Heart left ventricle (tissue), 16 donors: ENCODE measurements at regions not wholly inside any gene's neighbourhood (a gene's known extent, or its start where the extent isn't known, plus 50 kb on each side); places are given as distances from the start of the nearest gene placed in this dataset.

Experiments
- ATAC-seq, 4 donors: fragments of 200-7000 bp; cut with Tn5 transposase; one replicate each; pipeline ENCODE4 v1.9.1; 2020 to 2022; ENCODE audit warnings: moderate library complexity in 4 of 4, mild to moderate bottlenecking in 3 of 4, moderate number of reproducible peaks in 1 of 4
- DNase-seq, 5 donors: peaks; one replicate each; pipeline ENCODE4 v3.0.0-alpha.2; 2020
- H3K27ac ChIP-seq, 12 donors: fragments of 200-600 bp; sonication (generic) in 4 of 12; one replicate each; pipeline versions ENCODE4 v1.5.0 to v1.8.0; 2016 to 2022; ENCODE audit warnings: mild to moderate bottlenecking in 2 of 12
- H3K27me3 ChIP-seq, 9 donors: fragments of 200-600 bp; sonication (generic) in 2 of 9; one replicate each; pipeline versions ENCODE4 v1.5.1 to v1.8.0; 2016 to 2022; ENCODE audit warnings: mild to moderate bottlenecking in 3 of 9
- H3K36me3 ChIP-seq, 9 donors: fragments of 200-600 bp; sonication (generic) in 2 of 9; one replicate each; pipeline versions ENCODE4 v1.5.0 to v1.8.0; 2018 to 2022; ENCODE audit warnings: mild to moderate bottlenecking in 2 of 9
- H3K4me1 ChIP-seq, 12 donors: fragments of 200-600 bp; sonication (generic) in 4 of 12; one replicate each; pipeline versions ENCODE4 v1.5.0 to v1.8.0; 2016 to 2022; ENCODE audit warnings: mild to moderate bottlenecking in 3 of 12
- H3K4me3 ChIP-seq, 12 donors: fragments of 200-600 bp; sonication (generic) in 4 of 12; one replicate each; pipeline versions ENCODE4 v1.5.0 to v1.8.0; 2017 to 2022; ENCODE audit warnings: mild to moderate bottlenecking in 9 of 12, moderate library complexity in 4 of 12
- H3K9me3 ChIP-seq, 12 donors: fragments of 200-600 bp; sonication (generic) in 4 of 12; one replicate each; pipeline versions ENCODE4 v1.5.0 to v1.8.0; 2016 to 2022; ENCODE audit warnings: mild to moderate bottlenecking in 1 of 12
- CTCF ChIP-seq, 12 donors: fragments of 200-600 bp; sonication (generic) in 4 of 12; IDR thresholded peaks; one replicate each; pipeline versions ENCODE4 v1.5.0 to v1.8.0; 2018 to 2022; ENCODE audit warnings: antibody characterized with exemption in 12 of 12, mild to moderate bottlenecking in 5 of 12
- POLR2A ChIP-seq, 2 donors: fragments of 450-650 bp; IDR thresholded peaks; one replicate each; pipeline ENCODE4 v1.6.1; 2017; ENCODE audit warnings: antibody characterized with exemption in 2 of 2, mild to moderate bottlenecking in 2 of 2, moderate library complexity in 2 of 2
- WGBS, 4 donors: extraction: QIAGEN DNeasy Blood & Tissue Kit in 2 of 4; methylation state at CpG; one replicate each; pipeline versions ENCODE4 v1.1.5 to v1.1.7; 2013 to 2018; 5-methylcytosine and 5-hydroxymethylcytosine counted together
- intact Hi-C, 10 donors: fragments of 100-400 bp; cut with DNase I; formaldehyde crosslinking; loops; one replicate each; pipeline versions ENCODE4 v1.11.1 to v1.14.2; 2022
- donor health status: ischemic (EF 13 %, LVEDD 7.1; RV severe dilation, severe dysfunction).
- donor health status: healthy with polysubstance abuse.
- donor health status: DM: no; HTN: yes; CAD: no.
- donor health status: DM: no; HTN: no; CAD: no.
- donor health status: ischemic (EF 25% LVEDD 6.9; RV normal size, moderate dysfunction).
- donor health status: ischemic (EF 25% LVEDD 5.7; RV mildly dilated, moderate dysfunction).
- donor health status: healthy.
- donor health status: DM: yes; HTN: yes; CAD: no.
- donor health status: ischemic (EF 35%, LVEDD 5.7; RV mildly dilated, moderate dysfunction).
- donor health status: nonischemic (EF 11% LVEDD 7.7; RV severe dilation, severe dysfunction).
- donor health status: DM: yes; HTN: yes; CAD: no.
- donor health status: PGD.
- donor health status: ischemic (EF 29% LVEDD 5.4; RV normal size, mild dysfunction).
- donor health status: nonischemic (EF 23%, LVEDD 6.1; RV moderate dilation, normal function).

DNA sequence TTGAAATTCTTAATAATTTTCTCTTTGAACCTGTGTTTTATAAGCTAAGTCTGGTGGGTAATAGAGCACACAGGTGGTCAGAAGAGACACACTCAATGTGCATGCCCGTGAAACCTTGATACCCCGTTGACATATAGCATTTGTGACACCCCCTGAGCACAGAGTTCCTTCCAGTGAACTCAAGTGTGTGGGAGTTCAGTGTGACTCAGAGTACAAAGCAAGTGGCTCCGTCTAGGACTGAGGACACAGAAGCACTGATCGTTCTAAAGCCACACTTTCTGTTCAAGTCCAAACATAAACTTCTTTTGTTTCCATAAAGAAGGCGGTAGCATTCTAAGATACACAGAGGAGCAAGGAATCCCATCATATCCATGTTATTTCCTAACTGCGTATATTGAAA is 523.6 kb downstream of the PID1 start:
- H3K36me3 ChIP-seq = no peaks in the 10 kb centered on the region
- TF ChIP-seq CTCF (IDR thresholded peaks at IDR 0.05) = no peak
- TF ChIP-seq POLR2A (IDR thresholded peaks at IDR 0.05) = no peak

DNA sequence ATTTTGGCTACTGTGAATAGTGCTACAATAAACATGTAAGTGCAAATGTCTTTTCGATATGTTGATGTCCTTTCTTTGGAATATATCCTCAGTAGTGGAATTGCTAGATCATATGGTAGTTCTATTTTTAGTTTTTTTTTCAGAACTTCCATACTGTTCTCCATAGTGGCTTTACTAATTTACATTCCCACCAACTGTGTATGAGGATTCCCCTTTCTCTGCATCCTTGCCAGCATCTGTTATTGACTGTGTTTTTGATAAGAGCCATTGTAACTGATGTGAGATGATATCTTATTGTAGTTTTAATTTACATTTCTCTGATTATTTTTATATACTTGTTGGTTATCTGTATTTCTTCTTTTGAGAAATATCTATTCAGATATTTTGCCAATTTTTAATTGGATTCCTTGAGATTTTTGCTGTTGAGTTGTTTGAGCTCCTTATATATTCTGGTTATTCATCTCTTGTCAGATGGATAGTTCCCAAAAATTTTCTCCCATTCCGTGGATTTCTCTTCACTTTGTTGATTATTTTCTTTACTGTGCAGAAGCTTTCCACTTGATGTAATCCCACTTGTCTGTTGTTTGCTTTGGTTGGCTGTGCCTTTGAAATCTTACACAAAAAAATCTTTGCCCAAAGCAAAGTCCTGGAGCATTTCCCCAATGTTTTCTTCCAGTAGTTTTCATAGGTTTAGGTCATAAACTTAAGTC is 532.3 kb downstream of the PID1 start:
- Histone ChIP-seq H3K9me3 (no peaks in the 10 kb centered on the region), H3K36me3 (no peaks in the 10 kb centered on the region), H3K4me3 (no peak overlapping the region), H3K27ac (no peak overlapping the region), H3K27me3 (no peaks in the 10 kb centered on the region), H3K4me1 (no peaks in the 10 kb centered on the region)
- no peak for DNase-seq
- TF ChIP-seq POLR2A (IDR thresholded peaks at IDR 0.05) = no peak
- no peak for TF ChIP-seq CTCF (IDR thresholded peaks at IDR 0.05)
- 70 to 77% (median 73%) methylated on average over 2 of the region's 2 CpGs for WGBS, 4 donors
- intact Hi-C loops = no loop called here
- no peak for ATAC-seq

More for the DNA sequence above, 523.6 kb downstream of the PID1 start:
- Histone ChIP-seq H3K9me3 (no peaks in the 10 kb centered on the region), H3K27ac (no peak overlapping the region), H3K4me3 (no peak overlapping the region), H3K4me1 (no peaks in the 10 kb centered on the region), H3K27me3 (no peaks in the 10 kb centered on the region)
- peak in 1 of 4 donors; percentile 29 for ATAC-seq
- WGBS, 4 donors = 51 to 57% (median 54%) methylated on average over 6 of the region's 6 CpGs
- no peak for DNase-seq
- intact Hi-C loops = no loop called here

DNA sequence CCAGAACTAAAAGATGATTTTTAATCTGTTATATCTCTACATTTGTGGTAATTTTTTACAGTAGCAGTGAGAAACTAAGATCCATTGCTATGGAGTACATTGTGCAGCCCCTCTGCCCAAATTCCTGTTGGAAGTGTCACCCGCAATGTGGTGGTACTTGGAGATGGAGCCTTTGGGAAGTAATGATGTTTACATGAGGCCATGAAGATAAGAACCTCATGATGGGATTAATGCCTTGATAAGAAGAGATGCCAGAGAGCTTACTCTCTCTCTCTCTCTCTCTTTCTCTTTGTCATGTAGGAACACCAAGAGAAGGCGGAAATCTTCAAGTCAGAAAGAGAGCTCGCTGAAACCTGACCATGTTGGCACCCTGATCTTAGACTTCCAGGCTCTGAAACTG is 535.4 kb downstream of the PID1 start:
- Histone ChIP-seq H3K27me3 (no peaks in the 10 kb centered on the region), H3K4me3 (no peak overlapping the region), H3K9me3 (peaks cover 0 to 6% (median 0%) of the 10 kb centered on the region in 12 donors), H3K36me3 (no peaks in the 10 kb centered on the region), H3K27ac (no peak overlapping the region), H3K4me1 (no peaks in the 10 kb centered on the region)
- TF ChIP-seq CTCF (IDR thresholded peaks at IDR 0.05) (no peak), POLR2A (IDR thresholded peaks at IDR 0.05) (no peak)
- no peak for ATAC-seq
- no peak for DNase-seq
- WGBS, 4 donors = 67 to 92% (median 89%) methylated on average over 3 of the region's 3 CpGs
- intact Hi-C loops = no loop called here

- peak in 2 of 4 donors; percentile 26 to 32 for ATAC-seq
Measured at GRCh38 chr2:228731517-228731916, 539.6 kb downstream of the PID1 start.

More at GRCh38 chr2:228731517-228731916, 539.6 kb downstream of the PID1 start:
- no peaks in the 10 kb centered on the region for H3K27me3 ChIP-seq
- intact Hi-C loops = no loop called here
- TF ChIP-seq POLR2A (IDR thresholded peaks at IDR 0.05) (no peak), CTCF (IDR thresholded peaks at IDR 0.05) (no peak)
- no peak overlapping the region for H3K27ac ChIP-seq
- H3K4me1 ChIP-seq = no peaks in the 10 kb centered on the region
- peaks cover 0 to 14% (median 2%) of the 10 kb centered on the region in 12 donors for H3K9me3 ChIP-seq
- H3K36me3 ChIP-seq = no peaks in the 10 kb centered on the region
- no peak overlapping the region for H3K4me3 ChIP-seq
- no peak for DNase-seq
